Thyroid gland (tissue), 4 donors: ENCODE measurements at regions not wholly inside any gene's neighbourhood (a gene's known extent, or its start where the extent isn't known, plus 50 kb on each side); places are given as distances from the start of the nearest gene placed in this dataset.

Experiments
- POLR2A ChIP-seq, 2 donors: fragments of 450-650 bp; IDR thresholded peaks; one replicate each; pipeline ENCODE4 v1.6.1; 2017; ENCODE audit warnings: antibody characterized with exemption in 2 of 2, mild to moderate bottlenecking in 2 of 2, moderate library complexity in 1 of 2
- TF ChIP-seq, protein P1 (sequence below), 6 experiments: fragments of 200-600 bp in 3 of 6; fragments of 450-650 bp in 3 of 6; sonication (generic) in 3 of 6; IDR thresholded peaks; one replicate each; pipeline ENCODE4 v1.5.1; 2016 to 2019; ENCODE audit warnings: antibody characterized with exemption in 6 of 6, mild to moderate bottlenecking in 2 of 6, inconsistent platforms in 1 of 6, moderate library complexity in 1 of 6

DNA sequence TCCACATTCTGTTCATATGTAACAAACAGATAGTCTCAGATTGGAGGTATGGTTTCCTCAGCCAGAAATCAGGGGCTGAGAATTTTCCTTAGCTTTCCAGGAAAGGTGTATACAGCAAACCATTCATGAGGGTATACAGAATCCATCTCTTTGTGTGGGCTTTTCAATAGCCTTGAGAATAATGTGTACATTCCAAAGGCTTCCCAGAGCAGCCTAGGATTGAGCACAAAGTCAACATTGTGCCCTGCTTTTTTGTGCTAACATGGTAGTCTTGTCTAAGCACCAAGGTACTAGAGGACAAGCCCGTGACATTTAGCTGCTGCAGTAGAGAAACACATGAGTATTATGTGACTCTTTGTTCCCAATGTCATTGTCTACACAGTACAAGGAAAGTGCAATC lies 322.1 kb upstream of the TANK start:
- TF ChIP-seq, protein P1, sequence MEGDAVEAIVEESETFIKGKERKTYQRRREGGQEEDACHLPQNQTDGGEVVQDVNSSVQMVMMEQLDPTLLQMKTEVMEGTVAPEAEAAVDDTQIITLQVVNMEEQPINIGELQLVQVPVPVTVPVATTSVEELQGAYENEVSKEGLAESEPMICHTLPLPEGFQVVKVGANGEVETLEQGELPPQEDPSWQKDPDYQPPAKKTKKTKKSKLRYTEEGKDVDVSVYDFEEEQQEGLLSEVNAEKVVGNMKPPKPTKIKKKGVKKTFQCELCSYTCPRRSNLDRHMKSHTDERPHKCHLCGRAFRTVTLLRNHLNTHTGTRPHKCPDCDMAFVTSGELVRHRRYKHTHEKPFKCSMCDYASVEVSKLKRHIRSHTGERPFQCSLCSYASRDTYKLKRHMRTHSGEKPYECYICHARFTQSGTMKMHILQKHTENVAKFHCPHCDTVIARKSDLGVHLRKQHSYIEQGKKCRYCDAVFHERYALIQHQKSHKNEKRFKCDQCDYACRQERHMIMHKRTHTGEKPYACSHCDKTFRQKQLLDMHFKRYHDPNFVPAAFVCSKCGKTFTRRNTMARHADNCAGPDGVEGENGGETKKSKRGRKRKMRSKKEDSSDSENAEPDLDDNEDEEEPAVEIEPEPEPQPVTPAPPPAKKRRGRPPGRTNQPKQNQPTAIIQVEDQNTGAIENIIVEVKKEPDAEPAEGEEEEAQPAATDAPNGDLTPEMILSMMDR (IDR thresholded peaks at IDR 0.05): no peak
- no peak for TF ChIP-seq POLR2A (IDR thresholded peaks at IDR 0.05)
